HepG2 (cell line): ENCODE measurements at regions not wholly inside any gene's neighbourhood (a gene's known extent, or its start where the extent isn't known, plus 50 kb on each side); places are given as distances from the start of the nearest gene placed in this dataset.
A peak's percentile ranks its signal among the peaks of the same experiment; 100 is the strongest.

Experiments
- ATAC-seq: fragments of 200-7000 bp; cut with Tn5 transposase; 3 replicates; pipeline ENCODE4 v1.9.1; 2020; ENCODE audit warnings: mild to moderate bottlenecking, moderate library complexity
- BruUV-seq: library from RNA; stranded (reverse); fragments of 400-500 nt; replicated peaks from 2 replicates; lab custom pipeline; 2021; lab: Mats Ljungman, UMichigan
- CTCF ChIA-PET: fragments of 300-600 bp; formaldehyde crosslinking; extraction: SDS; loops from one replicate; lab custom pipeline; 2021; ENCODE audit warnings: low total read pairs, inconsistent platforms, low intra/inter-chr PET ratio; lab: Yijun Ruan, JAX
- POLR2A ChIA-PET: fragments of 350-600 bp; sonication (Branson Sonifier 250); formaldehyde crosslinking; loops from one replicate; lab custom pipeline; 2020; ENCODE audit warnings: antibody characterized with exemption, inconsistent platforms; lab: Yijun Ruan, JAX
- DNase-seq: peaks from one replicate; pipeline ENCODE4 v3.0.0-alpha.2; 2015; ENCODE audit warnings: low spot score
- FAIRE-seq: peaks from 3 replicates; lab custom pipeline; 2011; peaks lifted over from hg19 to GRCh38; lab: Jason Lieb, UNC
- H2AFZ ChIP-seq: one replicate; pipeline ENCODE4 v1.6.1; 2011; ENCODE audit warnings: low read length, inconsistent platforms
- H3K27ac ChIP-seq: fragments of 300-600 bp; 3 replicates; pipeline ENCODE4 v1.8.0; 2011; ENCODE audit warnings: mixed run types, mild to moderate bottlenecking, mixed read lengths, low read length, inconsistent platforms; ENCODE audit not compliant: insufficient read depth; ENCODE audit errors: extremely low read length
- H3K27me3 ChIP-seq, 2 experiments: fragments of 200-600 bp in 1 of 2; 2 replicates in 1 of 2; 3 replicates in 1 of 2; pipeline versions ENCODE4 v1.6.0 to v1.8.0; 2011; ENCODE audit warnings: low read length in 2 of 2, mild to moderate bottlenecking in 2 of 2, moderate library complexity in 2 of 2, inconsistent platforms in 1 of 2; ENCODE audit not compliant: insufficient read depth in 2 of 2, control insufficient read depth in 1 of 2
- H3K36me3 ChIP-seq, 2 experiments: fragments of 200-600 bp in 1 of 2; replicated peaks in 1 of 2; 2 replicates in 1 of 2; 3 replicates in 1 of 2; pipeline versions ENCODE4 v1.5.1 to v1.8.0; 2011; ENCODE audit warnings: low read length in 2 of 2, inconsistent platforms in 1 of 2; ENCODE audit not compliant: insufficient read depth in 2 of 2, control insufficient read depth in 1 of 2
- H3K4me1 ChIP-seq: 2 replicates; pipeline ENCODE4 v1.5.1; 2012; ENCODE audit warnings: low read length, inconsistent platforms; ENCODE audit not compliant: insufficient read depth
- H3K4me2 ChIP-seq: 2 replicates; pipeline ENCODE4 v1.6.0; 2011; ENCODE audit warnings: low read depth, low read length, inconsistent platforms
- H3K4me3 ChIP-seq, 3 experiments: fragments of 200-600 bp in 1 of 3; sonication (generic), shearing (Covaris generic) in 1 of 3; replicated peaks in 1 of 3; 2 replicates each; pipeline ENCODE4 v1.5.1; 2011 to 2016; ENCODE audit warnings: low read length in 3 of 3, inconsistent platforms in 2 of 3, low read depth in 2 of 3, mild to moderate bottlenecking in 2 of 3, control low read depth in 1 of 3, mixed read lengths in 1 of 3; ENCODE audit not compliant: insufficient read depth in 1 of 3
- H3K79me2 ChIP-seq: one replicate; pipeline ENCODE4 v1.6.1; 2011; ENCODE audit warnings: low read length, inconsistent platforms; ENCODE audit not compliant: insufficient read depth
- H3K9ac ChIP-seq: 2 replicates; pipeline ENCODE4 v1.6.0; 2011; ENCODE audit warnings: mild to moderate bottlenecking, low read depth, low read length, inconsistent platforms; ENCODE audit not compliant: insufficient read depth
- H3K9me3 ChIP-seq: 2 replicates; pipeline ENCODE4 v1.5.1; 2012; ENCODE audit warnings: mild to moderate bottlenecking, low read length
- H4K20me1 ChIP-seq: 2 replicates; pipeline ENCODE4 v1.6.0; 2011; ENCODE audit warnings: inconsistent platforms, mild to moderate bottlenecking, low read length, moderate library complexity; ENCODE audit not compliant: insufficient read depth
- ASH2L ChIP-seq: fragments of 300-600, 200-600 bp; sonication (generic); IDR thresholded peaks from 2 replicates; pipeline ENCODE4 v1.7.0; 2017; ENCODE audit warnings: low read depth, mild to moderate bottlenecking, moderate library complexity, mixed read lengths, low read length; ENCODE audit not compliant: insufficient read length
- CAMTA2 ChIP-seq: sonication (generic); formaldehyde crosslinking; IDR thresholded peaks from 2 replicates; pipeline ENCODE4 v1.4.0; 2020; ENCODE audit warnings: mild to moderate bottlenecking, missing genetic modification reagents, borderline replicate concordance
- CEBPB ChIP-seq: IDR thresholded peaks from 2 replicates; pipeline ENCODE4 v1.6.1; 2011; ENCODE audit warnings: low read depth, low read length, improper control_type of control experiment, borderline replicate concordance
- NFYC ChIP-seq: IDR thresholded peaks from 2 replicates; pipeline ENCODE4 v1.6.1; 2016; ENCODE audit warnings: missing genetic modification reagents, missing compliant biosample characterization
- SPEN ChIP-seq: sonication (generic); formaldehyde crosslinking; IDR thresholded peaks from 2 replicates; pipeline ENCODE4 v1.5.1; 2020; ENCODE audit warnings: low read depth, mild to moderate bottlenecking, missing genetic modification reagents
- ZNF567 ChIP-seq: sonication (generic); formaldehyde crosslinking; IDR thresholded peaks from 2 replicates; pipeline ENCODE4 v1.8.1; 2023; ENCODE audit warnings: mild to moderate bottlenecking, missing genetic modification reagents, borderline replicate concordance
- ZNF704 ChIP-seq: sonication (generic); formaldehyde crosslinking; IDR thresholded peaks from 2 replicates; pipeline ENCODE4 v1.8.1; 2023; ENCODE audit warnings: mild to moderate bottlenecking, inconsistent platforms, moderate library complexity, missing genetic modification reagents, borderline replicate concordance
- ZNF879 ChIP-seq: sonication (generic); formaldehyde crosslinking; IDR thresholded peaks from 2 replicates; pipeline ENCODE4 v1.8.1; 2023; ENCODE audit warnings: missing genetic modification reagents
- ZNF891 ChIP-seq: sonication (generic); formaldehyde crosslinking; IDR thresholded peaks from 2 replicates; pipeline ENCODE4 v1.5.0; 2020; ENCODE audit warnings: mild to moderate bottlenecking, missing genetic modification reagents
- WGBS: methylation state at CpG from one replicate; pipeline ENCODE4 v1.1.6; 2017; ENCODE audit warnings: low lambda C conversion rate; 5-methylcytosine and 5-hydroxymethylcytosine counted together
- in situ Hi-C: cut with HindIII; loops from 2 replicates; pipeline ENCODE4 v1.10.0; 2017; ENCODE audit warnings: low pct_unique_long_range_greater_than_20kb; ENCODE audit not compliant: extremely low pct_ligation_motif_present
- intact Hi-C: fragments of 100-400 bp; cut with micrococcal nuclease; formaldehyde crosslinking; loops from one replicate; pipeline ENCODE4 v1.10.0; 2022; ENCODE audit not compliant: unreplicated experiment

- no peaks in the 10 kb centered on the region for H3K79me2 ChIP-seq
- ATAC-seq (no peak), FAIRE-seq (no peak), DNase-seq (no peak)
- no TSS peak for BruUV-seq
- no peaks in the 10 kb centered on the region for H3K4me1 ChIP-seq
- no peak overlapping the region for H3K9ac ChIP-seq
- no peaks in the 10 kb centered on the region for H3K9me3 ChIP-seq
- no peaks in the 10 kb centered on the region for H4K20me1 ChIP-seq
- no peaks in the 10 kb centered on the region for H3K36me3 ChIP-seq
- POLR2A ChIA-PET = no interaction called here
- H2AFZ ChIP-seq = no peak overlapping the region
- TF ChIP-seq ASH2L (no peak), CEBPB (0 out of 2 replicates have a peak, but pooled peaks have one; percentile 25)
- in situ Hi-C loops (loop anchor here (5.0 to 25.0 kb wide), 2 partner anchors 1001 to 1621 kb away; no protein-coding TSS in a partner anchor), intact Hi-C loops (no loop called here)
- CTCF ChIA-PET = no interaction called here
- no peak overlapping the region for H3K27ac ChIP-seq
- H3K4me2 ChIP-seq = no peak overlapping the region
- H3K27me3 ChIP-seq = no peaks in the 10 kb centered on the region
- 43% methylated on average over 7 of the region's 7 CpGs for WGBS
- no peak overlapping the region for H3K4me3 ChIP-seq
Measured at GRCh38 chr4:111633663-111634266, 511.5 kb upstream of the FAM241A start.

- Histone ChIP-seq H3K4me1 (no peaks in the 10 kb centered on the region), H3K9me3 (no peaks in the 10 kb centered on the region), H3K79me2 (no peaks in the 10 kb centered on the region), H3K9ac (no peak overlapping the region), H3K36me3 (no peaks in the 10 kb centered on the region), H3K27me3 (no peaks in the 10 kb centered on the region), H3K4me2 (no peak overlapping the region), H3K4me3 (no peak overlapping the region), H4K20me1 (no peaks in the 10 kb centered on the region), H3K27ac (no peak overlapping the region), H2AFZ (no peak overlapping the region)
- 0% methylated on average over 1 of the region's 1 CpG for WGBS
- CTCF ChIA-PET = no interaction called here
- no TSS peak for BruUV-seq
- intact Hi-C loops (no loop called here), in situ Hi-C loops (loop anchor here (25.0 kb wide), 1 partner anchor 1623 kb away; no protein-coding TSS in a partner anchor)
- DNase-seq (no peak), ATAC-seq (no peak), FAIRE-seq (no peak)
- POLR2A ChIA-PET = no interaction called here
- TF ChIP-seq ZNF704 (CRISPR knock-in tag) (no peak), NFYC (no peak), CAMTA2 (no peak), ZNF879 (CRISPR knock-in tag) (no peak), SPEN (no peak), ZNF567 (CRISPR knock-in tag) (no peak), ZNF891 (no peak)
Measured at GRCh38 chr4:111635646-111636045, 509.6 kb upstream of the FAM241A start.
